ENCODE measurements at regions not wholly inside any gene's neighbourhood (a gene's known extent, or its start where the extent isn't known, plus 50 kb on each side); places are given as distances from the start of the nearest gene placed in this dataset.

GRCh38 chr14:100673807-100674154 is 52.9 kb upstream of the DLK1 start:
- no peak for DNase-seq (ENCODE audit: low read depth in 3 of 3)

GRCh38 chr14:100674428-100674827 is 52.3 kb upstream of the DLK1 start:
- no peak for DNase-seq (ENCODE audit: low read depth in 3 of 3)

GRCh38 chr14:100674897-100675619 is 51.6 kb upstream of the DLK1 start:
- DNase-seq (ENCODE audit: low read depth in 3 of 3) = no peak

GRCh38 chr14:100675699-100676684 is 50.7 kb upstream of the DLK1 start:
- DNase-seq (ENCODE audit: low read depth in 3 of 3) = no peak
